DND-41 (cell line): ENCODE measurements at regions not wholly inside any gene's neighbourhood (a gene's known extent, or its start where the extent isn't known, plus 50 kb on each side); places are given as distances from the start of the nearest gene placed in this dataset.

Source experiments
- ATAC-seq: fragments of 200-7000 bp; cut with Tn5 transposase; 3 replicates; pipeline ENCODE4 v1.9.1; 2021; ENCODE audit warnings: low read depth; ENCODE audit not compliant: insufficient read depth
- DNase-seq: peaks from one replicate; pipeline ENCODE4 v3.0.0-alpha.2; 2020
- H2AFZ ChIP-seq: 2 replicates; pipeline ENCODE4 v1.6.0; 2012; ENCODE audit warnings: low read depth, low read length
- H3K27ac ChIP-seq: 2 replicates; pipeline ENCODE4 v1.5.1; 2012; ENCODE audit warnings: low read length, inconsistent platforms
- H3K27me3 ChIP-seq: fragments of 200-600 bp; sonication (generic); 2 replicates; pipeline ENCODE4 v1.6.0; 2012; ENCODE audit warnings: low read length, mild to moderate bottlenecking, inconsistent platforms; ENCODE audit not compliant: insufficient read depth, poor library complexity
- H3K36me3 ChIP-seq: 2 replicates; pipeline ENCODE4 v1.5.1; 2012; ENCODE audit warnings: low read length, inconsistent platforms; ENCODE audit not compliant: insufficient read depth
- H3K4me1 ChIP-seq: 2 replicates; pipeline ENCODE4 v1.5.1; 2012; ENCODE audit warnings: mild to moderate bottlenecking, low read length; ENCODE audit not compliant: insufficient read depth
- H3K4me2 ChIP-seq: 2 replicates; pipeline ENCODE4 v1.6.0; 2012; ENCODE audit warnings: mild to moderate bottlenecking, moderate library complexity, low read length, inconsistent platforms; ENCODE audit not compliant: insufficient read depth
- H3K4me3 ChIP-seq, 2 experiments: fragments of 200-600 bp in 1 of 2; shearing (Covaris generic) in 1 of 2; 2 replicates each; pipeline ENCODE4 v1.5.1; 2012 to 2016; ENCODE audit warnings: inconsistent platforms in 2 of 2, low read length in 2 of 2, mild to moderate bottlenecking in 2 of 2, low read depth in 1 of 2, moderate library complexity in 1 of 2
- H3K79me2 ChIP-seq: 2 replicates; pipeline ENCODE4 v1.6.0; 2012; ENCODE audit warnings: low read length, inconsistent platforms; ENCODE audit not compliant: insufficient read depth
- H3K9ac ChIP-seq: 2 replicates; pipeline ENCODE4 v1.6.0; 2012; ENCODE audit warnings: low read depth, mild to moderate bottlenecking, inconsistent platforms, low read length, moderate library complexity
- H3K9me3 ChIP-seq: 2 replicates; pipeline ENCODE4 v1.5.1; 2012; ENCODE audit warnings: low read length, moderate library complexity, mild to moderate bottlenecking, inconsistent platforms; ENCODE audit not compliant: insufficient read depth, severe bottlenecking
- H4K20me1 ChIP-seq: 2 replicates; pipeline ENCODE4 v1.6.0; 2012; ENCODE audit warnings: low read length; ENCODE audit not compliant: insufficient read depth
- EZH2 ChIP-seq: IDR thresholded peaks from 3 replicates; pipeline ENCODE4 v1.6.1; 2012; ENCODE audit warnings: borderline replicate concordance, low read depth, mild to moderate bottlenecking, moderate library complexity, low read length, inconsistent platforms; ENCODE audit not compliant: severe bottlenecking
- TF ChIP-seq, protein P1 (sequence below): IDR thresholded peaks from 2 replicates; pipeline ENCODE4 v1.5.1; 2012; ENCODE audit warnings: borderline replicate concordance, low read length, moderate library complexity, mild to moderate bottlenecking; ENCODE audit not compliant: poor library complexity, severe bottlenecking; ENCODE audit errors: extremely low read depth

DNA sequence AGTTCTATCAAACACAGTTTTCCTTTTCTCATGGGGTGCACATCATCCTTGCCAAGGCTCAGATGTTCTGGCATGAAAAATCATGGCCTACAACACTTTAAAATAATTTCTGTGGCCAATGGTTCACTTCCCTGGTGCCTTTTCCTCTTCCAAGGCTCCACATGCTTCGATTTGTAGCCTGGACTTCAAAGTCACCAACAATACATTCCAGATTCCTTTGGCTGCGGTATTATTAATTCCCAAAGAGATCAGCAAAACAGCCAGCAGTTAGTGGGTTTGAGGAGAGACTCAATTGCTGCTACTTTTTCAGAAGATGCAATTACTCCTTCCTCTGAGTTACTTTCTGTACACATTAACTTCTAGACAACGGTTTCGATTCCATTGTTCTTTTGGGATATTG, 80.3 kb upstream of the CCDC80 start:
- Histone ChIP-seq H3K4me1 (no peaks in the 10 kb centered on the region), H3K79me2 (no peaks in the 10 kb centered on the region), H3K9me3 (no peaks in the 10 kb centered on the region), H3K27me3 (no peaks in the 10 kb centered on the region), H3K9ac (no peak overlapping the region), H2AFZ (no peak overlapping the region), H3K4me3 (no peak overlapping the region), H4K20me1 (no peaks in the 10 kb centered on the region), H3K27ac (no peak overlapping the region), H3K4me2 (no peak overlapping the region), H3K36me3 (no peaks in the 10 kb centered on the region)
- DNase-seq (no peak), ATAC-seq (no peak)
- TF ChIP-seq, protein P1, sequence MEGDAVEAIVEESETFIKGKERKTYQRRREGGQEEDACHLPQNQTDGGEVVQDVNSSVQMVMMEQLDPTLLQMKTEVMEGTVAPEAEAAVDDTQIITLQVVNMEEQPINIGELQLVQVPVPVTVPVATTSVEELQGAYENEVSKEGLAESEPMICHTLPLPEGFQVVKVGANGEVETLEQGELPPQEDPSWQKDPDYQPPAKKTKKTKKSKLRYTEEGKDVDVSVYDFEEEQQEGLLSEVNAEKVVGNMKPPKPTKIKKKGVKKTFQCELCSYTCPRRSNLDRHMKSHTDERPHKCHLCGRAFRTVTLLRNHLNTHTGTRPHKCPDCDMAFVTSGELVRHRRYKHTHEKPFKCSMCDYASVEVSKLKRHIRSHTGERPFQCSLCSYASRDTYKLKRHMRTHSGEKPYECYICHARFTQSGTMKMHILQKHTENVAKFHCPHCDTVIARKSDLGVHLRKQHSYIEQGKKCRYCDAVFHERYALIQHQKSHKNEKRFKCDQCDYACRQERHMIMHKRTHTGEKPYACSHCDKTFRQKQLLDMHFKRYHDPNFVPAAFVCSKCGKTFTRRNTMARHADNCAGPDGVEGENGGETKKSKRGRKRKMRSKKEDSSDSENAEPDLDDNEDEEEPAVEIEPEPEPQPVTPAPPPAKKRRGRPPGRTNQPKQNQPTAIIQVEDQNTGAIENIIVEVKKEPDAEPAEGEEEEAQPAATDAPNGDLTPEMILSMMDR, result no peak
- no peak for TF ChIP-seq EZH2

GRCh38 chr3:112718967-112719366, 78.0 kb upstream of the CCDC80 start:
- Histone ChIP-seq H3K27me3 (no peaks in the 10 kb centered on the region), H3K36me3 (no peaks in the 10 kb centered on the region), H4K20me1 (no peaks in the 10 kb centered on the region), H3K27ac (no peak overlapping the region), H3K4me2 (no peak overlapping the region), H3K4me1 (no peaks in the 10 kb centered on the region), H2AFZ (no peak overlapping the region), H3K9ac (no peak overlapping the region), H3K9me3 (no peaks in the 10 kb centered on the region), H3K79me2 (no peaks in the 10 kb centered on the region), H3K4me3 (no peak overlapping the region)
- no peak for TF ChIP-seq EZH2
- TF ChIP-seq, protein P1, result no peak
- no peak for ATAC-seq
- no peak for DNase-seq

DNA sequence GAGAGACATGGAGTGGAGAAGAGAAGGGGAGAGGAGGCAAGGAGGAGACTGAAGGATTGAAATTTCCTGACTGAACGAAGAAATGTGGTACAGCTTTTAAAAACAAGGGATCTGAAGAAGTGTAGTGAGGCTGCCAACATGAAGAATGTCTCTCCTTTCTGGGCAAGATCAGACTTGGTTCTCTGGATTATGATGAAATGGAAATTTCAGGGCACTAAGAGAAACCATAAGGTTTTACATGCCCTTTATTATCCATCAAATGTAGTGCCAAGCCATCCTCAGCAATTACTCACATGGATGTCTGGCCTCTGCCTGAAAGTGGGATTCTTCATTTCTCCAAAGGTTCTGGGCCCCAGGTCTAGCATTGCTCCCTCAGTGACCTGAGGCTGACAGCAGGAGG, 77.6 kb upstream of the CCDC80 start:
- TF ChIP-seq, protein P1, result no peak
- no peak for TF ChIP-seq EZH2
- Histone ChIP-seq H3K36me3 (no peaks in the 10 kb centered on the region), H3K9ac (no peak overlapping the region), H3K27me3 (no peaks in the 10 kb centered on the region), H3K4me1 (no peaks in the 10 kb centered on the region), H2AFZ (no peak overlapping the region), H4K20me1 (no peaks in the 10 kb centered on the region), H3K9me3 (no peaks in the 10 kb centered on the region), H3K4me3 (no peak overlapping the region), H3K4me2 (no peak overlapping the region), H3K27ac (no peak overlapping the region), H3K79me2 (no peaks in the 10 kb centered on the region)
- no peak for DNase-seq
- no peak for ATAC-seq

DNA sequence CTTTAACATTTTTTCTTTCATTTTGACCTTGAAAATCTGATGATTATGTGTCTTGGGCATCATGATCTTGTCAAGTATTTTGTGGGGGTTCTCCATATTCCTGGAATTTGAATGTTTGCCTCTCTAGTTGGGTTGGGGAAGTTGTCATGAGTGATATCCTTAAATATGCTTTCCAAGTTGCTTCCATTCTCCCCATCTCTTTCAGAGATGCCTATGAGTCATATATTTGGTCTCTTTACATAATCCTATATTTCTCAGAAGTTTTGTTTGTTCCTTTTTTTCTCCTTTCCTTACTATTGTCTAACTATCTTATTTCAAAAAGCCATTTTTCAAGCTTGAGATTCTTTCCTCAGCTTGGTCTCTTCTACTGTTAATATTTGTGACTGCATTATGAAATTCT, 69.0 kb upstream of the CCDC80 start:
- ATAC-seq (no peak), DNase-seq (no peak)
- no peaks in the 10 kb centered on the region for H3K4me1 ChIP-seq
- H2AFZ ChIP-seq, result no peak overlapping the region
- no peaks in the 10 kb centered on the region for H4K20me1 ChIP-seq
- no peak overlapping the region for H3K9ac ChIP-seq
- H3K27ac ChIP-seq, result no peak overlapping the region
- no peaks in the 10 kb centered on the region for H3K36me3 ChIP-seq
- TF ChIP-seq, protein P1, result no peak
- no peak for TF ChIP-seq EZH2
- no peaks in the 10 kb centered on the region for H3K27me3 ChIP-seq
- no peaks in the 10 kb centered on the region for H3K79me2 ChIP-seq
- H3K4me2 ChIP-seq, result no peak overlapping the region
- no peaks in the 10 kb centered on the region for H3K9me3 ChIP-seq
- H3K4me3 ChIP-seq, result no peak overlapping the region
